ENCODE measurements at regions not wholly inside any gene's neighbourhood (a gene's known extent, or its start where the extent isn't known, plus 50 kb on each side); places are given as distances from the start of the nearest gene placed in this dataset.
A peak's percentile ranks its signal among the peaks of the same experiment; 100 is the strongest.
"Not testable (repeated sequence)": the region's sequence is repeated elsewhere in the genome, so short reads cannot be mapped to it uniquely, and the experiment has no call there.

DNA sequence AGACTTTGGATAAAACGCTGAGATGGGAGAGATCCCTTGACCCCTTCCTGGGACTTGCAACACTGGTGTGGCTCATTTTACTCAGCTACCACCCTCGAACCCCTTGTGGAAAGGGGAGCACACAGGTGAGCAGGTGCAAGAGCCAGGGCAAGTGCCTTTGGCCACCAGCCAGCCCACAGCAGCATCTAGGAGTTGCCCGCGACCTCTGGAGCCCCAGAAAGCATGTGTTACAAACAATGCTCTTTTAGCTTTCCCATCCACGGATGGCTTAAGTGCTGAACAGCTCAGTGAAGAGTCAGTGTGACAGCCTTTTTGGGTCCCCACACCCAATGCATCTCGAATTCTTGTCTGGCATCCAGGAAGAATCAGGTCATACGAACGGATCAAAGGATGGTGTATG lies 197.8 kb downstream of the MEMO1 start:
- Mint-ChIP-seq H3K9me3 (no peaks in the 10 kb centered on the region), H3K36me3 (no peaks in the 10 kb centered on the region), H3K27ac (peak overlapping the region in 1 of 2 donors; percentile 79)
- ATAC-seq (no peak), DNase-seq (ENCODE audit: low spot score in 2 of 2) (no peak)

DNA sequence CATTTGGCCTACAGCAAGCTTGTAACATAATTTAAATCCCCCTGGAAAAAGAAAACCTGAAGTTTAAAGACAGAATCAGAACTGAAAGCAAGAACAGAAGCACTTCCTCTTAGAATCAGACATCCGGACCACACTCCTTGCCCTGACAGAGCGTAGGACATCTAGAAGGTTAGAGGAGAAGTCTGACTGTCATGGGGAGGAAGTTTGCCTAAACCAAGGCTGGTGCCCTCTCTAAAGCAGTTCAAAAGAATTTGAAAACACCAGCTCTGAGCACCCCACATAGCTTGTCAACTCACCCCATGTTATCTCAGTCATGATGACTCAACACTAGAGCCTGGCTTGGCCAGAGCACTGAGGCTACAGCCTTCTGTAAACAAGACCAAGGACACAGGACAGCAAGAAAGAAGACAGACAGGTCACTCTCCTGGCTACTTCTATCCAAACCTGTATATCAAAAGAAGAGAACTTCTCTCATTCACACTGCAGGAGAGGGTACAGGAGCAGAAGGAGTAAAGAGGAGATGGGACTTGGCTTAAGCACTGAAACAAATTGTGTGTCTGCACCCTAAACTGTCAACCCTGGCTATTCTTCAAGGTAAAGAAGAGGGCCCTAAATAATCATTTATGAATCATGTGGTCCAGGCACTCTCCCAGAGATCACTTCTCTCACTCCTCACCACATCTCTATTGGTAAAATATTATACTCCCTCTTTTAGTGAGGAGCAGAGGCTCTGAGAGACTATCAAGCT lies 198.6 kb downstream of the MEMO1 start:
- Mint-ChIP-seq H3K36me3 (no peaks in the 10 kb centered on the region), H3K27ac (peak overlapping the region in 1 of 2 donors; percentile 79), H3K9me3 (no peaks in the 10 kb centered on the region)
- peak; percentile 85 to 89 for ATAC-seq
- peak in 1 of 2 donors; percentile 8 for DNase-seq (ENCODE audit: low spot score in 2 of 2)

DNA sequence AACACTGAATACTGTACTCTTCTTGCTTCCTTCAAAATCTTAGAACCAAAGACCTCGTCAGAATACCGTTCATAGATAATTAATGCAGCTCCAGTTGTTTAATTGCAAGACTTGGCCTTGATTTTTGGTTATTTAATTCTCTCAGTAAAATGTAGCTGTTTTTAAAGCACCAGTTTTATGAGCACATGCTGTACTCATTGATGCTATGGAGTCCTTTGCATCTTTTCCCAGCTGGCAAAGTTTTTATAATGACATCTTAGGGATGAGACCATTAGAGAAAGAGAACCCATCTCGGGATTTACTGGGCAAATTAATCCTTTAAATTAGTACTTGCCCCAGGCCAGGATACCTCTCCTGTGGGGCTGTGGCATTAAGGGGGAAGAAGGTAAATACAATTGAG lies 199.3 kb downstream of the MEMO1 start:
- Mint-ChIP-seq H3K9me3 (no peaks in the 10 kb centered on the region), H3K36me3 (no peaks in the 10 kb centered on the region), H3K27ac (peak overlapping the region; percentile 45 to 79)
- ATAC-seq, result no peak
- no peak for DNase-seq (ENCODE audit: low spot score in 2 of 2)

DNA sequence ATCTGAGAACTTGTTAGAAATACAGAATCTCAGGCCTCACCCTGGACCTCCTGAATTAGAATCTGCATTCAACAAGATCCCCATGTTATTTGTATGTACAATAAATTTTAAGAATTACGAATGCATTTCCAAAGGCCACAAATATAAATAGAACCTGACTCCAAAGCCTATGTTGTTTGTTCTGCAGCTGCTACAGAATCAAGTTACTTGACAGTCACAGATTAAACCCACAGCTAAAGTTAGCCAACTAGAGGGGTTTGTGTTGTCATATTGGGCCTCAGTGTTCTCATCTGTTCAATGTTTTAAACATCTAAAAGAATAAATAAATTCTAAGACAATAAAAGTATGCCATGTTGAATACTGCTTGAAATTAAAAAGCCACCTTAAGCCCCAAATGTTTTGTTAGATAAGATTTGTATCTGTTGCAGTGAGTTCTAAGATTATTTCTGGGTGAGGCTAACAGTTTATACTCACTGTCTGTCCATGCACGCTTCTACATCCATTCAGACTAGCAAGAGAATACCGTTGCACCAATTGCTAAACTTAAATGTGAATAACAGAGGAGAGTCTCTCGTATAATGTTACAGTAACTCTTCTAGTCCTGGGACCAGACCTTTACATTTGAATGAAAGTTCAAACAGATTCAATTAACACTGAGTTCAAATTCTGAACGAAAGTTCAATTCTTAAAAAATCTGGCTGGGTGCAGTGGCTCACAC lies 200.4 kb downstream of the MEMO1 start:
- no peak for ATAC-seq
- no peak overlapping the region for H3K27ac Mint-ChIP-seq
- H3K9me3 Mint-ChIP-seq, result no peaks in the 10 kb centered on the region
- H3K36me3 Mint-ChIP-seq, result peaks cover 0 to 4% of the 10 kb centered on the region in 2 donors
- no peak for DNase-seq (ENCODE audit: low spot score in 2 of 2)

DNA sequence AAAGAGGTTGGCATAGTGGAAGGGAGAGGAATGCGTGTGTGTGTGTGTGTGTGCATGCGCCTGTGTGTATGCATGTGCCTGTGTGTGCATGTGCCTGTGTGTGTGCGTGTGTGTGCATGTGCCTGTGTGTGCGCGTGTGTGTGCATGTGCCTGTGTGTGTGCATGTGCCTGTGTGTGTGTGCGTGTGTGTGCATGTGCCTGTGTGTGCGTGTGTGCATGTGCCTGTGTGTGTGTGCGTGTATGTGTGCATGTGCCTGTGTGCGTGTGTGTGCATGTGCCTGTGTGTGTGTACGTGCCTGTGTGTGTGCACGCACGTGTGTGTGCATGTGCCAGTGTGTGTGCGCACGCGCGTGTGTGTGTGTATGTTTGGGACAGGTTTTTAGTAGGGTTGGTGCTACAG lies 205.1 kb downstream of the MEMO1 start:
- Mint-ChIP-seq H3K27ac (no peak overlapping the region), H3K36me3 (peaks cover 0 to 4% of the 10 kb centered on the region in 2 donors), H3K9me3 (peaks cover 0 to 4% of the 10 kb centered on the region in 2 donors)
- DNase-seq (ENCODE audit: low spot score in 2 of 2), result no peak
- ATAC-seq, result no peak

DNA sequence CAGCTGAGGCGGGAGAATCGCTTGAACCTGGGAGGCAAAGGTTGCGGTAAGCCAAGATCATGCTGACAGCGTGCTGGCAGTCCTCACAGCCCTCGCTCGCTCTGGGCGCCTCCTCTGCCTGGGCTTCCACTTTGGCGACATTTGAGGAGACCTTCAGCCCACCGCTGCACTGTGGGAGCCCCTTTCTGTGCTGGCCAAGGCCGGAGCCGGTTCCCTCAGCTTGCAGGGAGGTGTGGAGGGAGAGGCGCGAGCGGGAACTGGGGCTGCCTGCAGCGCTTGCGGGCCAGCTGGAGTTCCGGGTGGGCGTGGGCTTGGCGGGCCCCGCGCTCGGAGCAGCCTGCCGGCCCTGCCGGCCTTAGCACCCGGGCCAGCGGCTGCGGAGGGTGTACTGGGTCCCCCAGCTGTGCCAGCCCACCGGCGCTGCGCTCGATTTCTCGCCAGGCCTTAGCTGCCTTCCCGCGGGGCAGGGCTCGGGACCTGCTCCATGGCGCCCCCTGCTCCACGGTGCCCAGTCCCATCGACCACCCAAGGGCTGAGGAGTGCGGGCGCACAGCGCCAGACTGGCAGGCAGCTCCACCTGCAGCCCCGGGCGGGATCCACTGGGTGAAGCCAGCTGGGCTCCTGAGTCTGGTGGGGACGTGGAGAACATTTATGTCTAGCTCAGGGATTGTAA lies 207.2 kb downstream of the MEMO1 start:
- not testable (repeated sequence) for DNase-seq (ENCODE audit: low spot score in 2 of 2); H3K36me3 Mint-ChIP-seq; ATAC-seq; H3K27ac Mint-ChIP-seq; H3K9me3 Mint-ChIP-seq

DNA sequence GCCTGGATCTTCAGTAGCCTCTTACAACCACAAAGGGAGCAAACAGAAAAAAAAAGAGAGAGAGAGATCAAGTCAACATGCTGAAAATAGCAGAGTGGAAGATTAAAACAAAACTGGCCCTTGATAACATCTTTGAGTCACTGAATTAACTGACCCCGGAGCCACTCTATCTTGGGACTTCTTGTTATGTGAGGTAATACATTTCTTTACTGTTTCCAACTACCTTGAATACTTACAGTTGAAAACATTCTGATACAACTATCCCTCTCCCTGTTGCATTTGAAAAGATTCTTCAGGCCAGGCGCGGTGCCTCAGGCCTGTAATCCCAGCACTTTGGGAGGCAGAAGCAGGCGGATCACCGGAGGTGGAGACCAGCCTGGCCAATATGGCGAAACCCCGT lies 208.1 kb downstream of the MEMO1 start:
- DNase-seq (ENCODE audit: low spot score in 2 of 2), result no peak
- Mint-ChIP-seq H3K27ac (no peak overlapping the region), H3K36me3 (peaks cover 0 to 10% of the 10 kb centered on the region in 2 donors), H3K9me3 (peaks cover 4 to 6% of the 10 kb centered on the region in 2 donors)
- ATAC-seq, result no peak

DNA sequence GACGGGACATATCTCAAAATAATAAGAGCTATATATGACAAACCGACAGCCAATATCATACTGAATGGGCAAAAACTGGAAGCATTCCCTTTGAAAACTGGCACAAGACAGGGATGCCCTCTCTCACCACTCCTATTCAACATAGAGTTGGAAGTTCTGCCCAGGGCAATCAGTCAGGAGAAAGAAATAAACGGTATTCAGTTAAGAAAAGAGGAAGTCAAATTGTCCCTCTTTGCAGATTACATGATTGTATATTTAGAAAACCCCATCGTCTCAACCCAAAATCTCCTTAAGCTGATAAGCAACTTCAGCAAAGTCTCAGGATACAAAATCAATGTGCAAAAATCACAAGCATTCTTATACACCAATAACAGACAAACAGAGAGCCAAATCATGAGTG lies 211.5 kb downstream of the MEMO1 start:
- not testable (repeated sequence) for ATAC-seq; DNase-seq (ENCODE audit: low spot score in 2 of 2); H3K27ac Mint-ChIP-seq
- H3K36me3 Mint-ChIP-seq, result peaks cover 6 to 28% of the 10 kb centered on the region in 2 donors
- peaks cover 5 to 11% of the 10 kb centered on the region in 2 donors for H3K9me3 Mint-ChIP-seq

DNA sequence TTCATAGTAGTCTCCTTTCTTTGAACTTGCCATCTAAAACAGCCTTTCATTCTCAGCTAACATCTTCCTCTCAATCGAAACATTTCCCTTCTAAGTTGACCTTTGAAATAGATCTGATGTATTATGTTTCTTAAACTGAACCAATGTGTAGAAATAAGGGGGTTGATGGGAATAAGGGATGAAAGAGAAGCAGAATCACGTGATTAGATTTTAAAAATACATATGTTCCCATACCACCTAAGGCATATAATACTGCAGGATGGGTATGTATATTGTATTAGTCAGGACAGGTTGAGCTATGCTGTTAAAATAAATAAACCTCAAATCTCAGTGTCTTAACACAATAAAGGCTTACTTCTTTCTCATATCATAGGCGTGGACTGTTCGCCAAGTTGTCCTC lies 207.5 kb upstream of the SRD5A2 start:
- no peak for DNase-seq (ENCODE audit: low spot score in 2 of 2)
- peaks cover 0 to 7% of the 10 kb centered on the region in 2 donors for H3K36me3 Mint-ChIP-seq

DNA sequence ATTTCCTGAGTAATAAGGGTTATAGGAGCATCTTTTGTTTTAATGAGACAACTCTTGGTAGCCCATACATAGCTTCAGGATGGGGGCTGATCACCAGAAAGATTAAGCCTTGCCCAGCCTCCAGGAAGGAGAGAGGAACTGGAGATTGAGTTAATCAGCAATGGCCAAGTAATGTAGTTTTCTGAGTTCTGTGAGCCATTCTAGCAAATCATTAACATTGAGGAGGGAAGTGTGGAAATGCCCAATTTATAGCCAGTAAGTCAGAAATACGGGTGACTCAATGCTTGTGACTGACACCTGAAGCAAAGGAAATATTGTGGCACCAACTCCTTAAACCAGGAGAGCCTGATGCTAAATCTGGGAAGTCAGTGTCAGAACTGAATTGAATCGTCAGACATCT lies 205.1 kb upstream of the SRD5A2 start:
- Mint-ChIP-seq H3K9me3 (peaks cover 11 to 13% of the 10 kb centered on the region in 2 donors), H3K36me3 (peaks cover 0 to 10% of the 10 kb centered on the region in 2 donors), H3K27ac (no peak overlapping the region)
- ATAC-seq, result no peak
- DNase-seq (ENCODE audit: low spot score in 2 of 2), result no peak

More for the DNA sequence above, 207.5 kb upstream of the SRD5A2 start:
- peaks cover 0 to 2% of the 10 kb centered on the region in 2 donors for H3K9me3 Mint-ChIP-seq
- H3K27ac Mint-ChIP-seq, result no peak overlapping the region
- ATAC-seq, result no peak

DNA sequence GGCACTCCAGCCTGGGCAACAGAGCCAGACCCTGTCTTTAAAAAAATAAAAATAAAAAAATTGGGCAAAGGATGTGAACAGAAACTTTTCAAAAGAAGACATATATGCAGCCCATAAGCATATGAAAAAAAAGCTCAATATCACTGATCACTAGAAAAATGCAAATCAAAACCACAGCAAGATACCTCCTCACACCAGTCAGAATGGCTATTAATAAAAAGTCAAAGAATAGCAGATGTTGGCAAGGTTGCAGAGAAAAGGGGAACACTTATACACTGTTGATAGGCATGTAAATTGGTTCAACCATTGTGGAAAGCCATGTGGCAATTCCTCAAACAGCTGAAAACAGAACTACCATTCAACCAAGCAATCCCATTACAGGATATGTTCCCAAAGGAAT lies 204.1 kb upstream of the SRD5A2 start:
- H3K36me3 Mint-ChIP-seq, result peaks cover 0 to 12% of the 10 kb centered on the region in 2 donors
- no peak overlapping the region for H3K27ac Mint-ChIP-seq
- DNase-seq (ENCODE audit: low spot score in 2 of 2) (no peak), ATAC-seq (no peak)
- peaks cover 18 to 20% of the 10 kb centered on the region in 2 donors for H3K9me3 Mint-ChIP-seq

DNA sequence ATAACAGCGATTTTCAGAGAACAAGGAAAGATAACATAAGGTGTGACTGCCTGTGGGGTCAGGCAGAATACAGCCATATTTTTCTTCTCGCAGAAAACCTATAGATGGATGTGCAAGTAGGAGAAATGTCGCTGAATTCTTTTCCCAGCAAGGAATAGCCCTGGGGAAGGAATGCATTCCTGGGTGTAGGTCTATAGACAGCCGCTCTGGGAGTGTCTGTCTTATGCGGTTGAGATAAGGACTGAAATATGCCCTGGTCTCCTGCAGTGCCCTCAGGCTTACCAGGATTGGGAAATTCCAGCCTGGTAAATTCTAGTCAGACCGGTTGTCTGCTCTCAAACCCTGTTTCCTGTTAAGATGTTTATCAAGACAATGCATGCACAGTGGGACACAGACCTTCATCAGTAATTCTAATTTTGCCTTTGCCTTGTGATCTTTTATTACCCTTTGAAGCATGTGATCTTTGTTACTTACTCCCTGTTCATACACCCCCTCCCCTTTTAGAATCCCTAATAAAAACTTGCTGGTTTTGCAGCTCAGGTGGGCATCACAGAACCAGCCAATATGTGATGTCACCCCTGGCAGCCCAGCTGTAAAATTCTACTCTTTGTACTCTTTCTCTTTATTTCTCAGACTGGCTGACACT lies 202.8 kb upstream of the SRD5A2 start:
- peaks cover 0 to 12% of the 10 kb centered on the region in 2 donors for H3K36me3 Mint-ChIP-seq
- peak overlapping the region in 1 of 2 donors; percentile 6 for H3K27ac Mint-ChIP-seq
- peaks cover 18 to 21% of the 10 kb centered on the region in 2 donors for H3K9me3 Mint-ChIP-seq
- ATAC-seq; DNase-seq (ENCODE audit: low spot score in 2 of 2): not testable (repeated sequence)

DNA sequence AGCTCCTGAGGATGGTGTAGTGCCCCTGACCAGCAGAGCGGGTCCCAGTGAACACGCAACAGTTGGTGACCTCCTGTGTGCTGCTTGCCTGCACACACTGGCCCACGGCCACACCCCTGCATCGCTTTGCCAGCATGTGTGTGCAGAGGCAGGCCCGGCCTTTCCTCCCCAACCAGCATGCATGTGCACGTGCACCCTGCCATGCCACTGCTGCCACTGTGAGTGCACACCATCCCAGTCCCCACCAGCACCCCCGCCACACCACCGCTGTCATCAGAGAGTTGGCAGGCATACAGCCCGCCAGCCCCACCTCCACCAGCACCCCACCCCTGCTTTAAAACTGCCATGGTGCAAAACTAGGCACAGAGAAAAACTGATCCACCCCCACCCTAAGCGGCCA lies 197.4 kb upstream of the SRD5A2 start:
- ATAC-seq (no peak), DNase-seq (ENCODE audit: low spot score in 2 of 2) (no peak)
- Mint-ChIP-seq H3K27ac (no peak overlapping the region), H3K9me3 (peaks cover 18 to 21% of the 10 kb centered on the region in 2 donors), H3K36me3 (peaks cover 0 to 5% of the 10 kb centered on the region in 2 donors)

DNA sequence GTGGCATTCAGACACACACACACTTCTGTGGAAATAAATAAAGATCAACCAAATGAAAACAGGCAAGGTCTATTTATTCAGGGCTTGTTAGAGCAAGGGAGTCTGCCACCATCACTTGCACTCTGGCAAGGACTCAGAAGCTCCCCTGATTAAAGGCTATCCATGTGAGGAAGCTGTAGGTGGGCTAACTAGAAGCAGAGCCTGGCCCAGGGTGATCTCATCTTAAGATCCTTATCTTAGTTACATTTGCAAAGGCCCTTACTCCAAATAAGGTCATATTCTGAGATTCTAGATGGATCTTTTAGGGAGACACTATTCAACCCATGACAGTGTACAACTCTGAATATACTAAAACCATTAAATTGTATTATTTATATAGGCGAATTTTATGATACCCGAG lies 190.0 kb upstream of the SRD5A2 start:
- H3K36me3 Mint-ChIP-seq, result no peaks in the 10 kb centered on the region
- ATAC-seq, result no peak

DNA sequence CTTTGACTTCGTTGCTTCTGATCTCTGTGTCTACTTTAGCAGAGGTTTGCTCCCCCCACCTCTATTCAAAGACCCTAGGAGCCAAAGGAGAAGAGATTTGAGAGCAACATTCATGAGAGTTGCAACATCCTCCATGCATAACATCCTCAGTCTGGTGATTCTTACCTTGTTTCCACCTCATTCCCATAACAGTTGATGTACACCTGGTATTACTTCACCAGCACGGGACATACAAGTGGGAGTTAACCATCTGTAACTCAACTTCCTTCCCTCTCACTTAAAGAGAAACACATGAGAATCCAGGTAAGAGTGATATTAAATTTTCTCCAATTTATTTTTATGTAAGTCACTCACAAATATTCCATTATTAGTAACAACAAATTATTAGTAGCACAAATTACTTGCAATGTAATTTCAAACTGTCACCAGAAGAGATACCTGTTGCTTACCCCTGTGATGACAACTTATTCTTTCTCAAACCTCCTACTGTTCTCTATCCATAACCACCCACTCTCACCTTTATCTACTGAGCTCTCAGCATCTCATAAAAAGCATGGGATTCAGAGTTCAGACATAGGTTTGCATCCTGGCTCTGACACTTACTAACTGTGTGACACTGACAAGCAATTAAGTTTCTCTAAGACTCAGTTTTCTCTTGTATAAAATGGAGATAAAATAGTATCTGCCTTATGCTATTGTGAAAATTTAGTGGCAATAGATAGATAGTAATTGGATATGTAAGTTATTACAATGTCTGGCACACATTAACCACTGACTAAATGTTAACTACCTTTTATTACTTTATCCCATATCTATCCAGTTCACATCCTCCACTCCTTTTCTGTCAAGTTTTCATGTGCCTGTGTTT lies 184.6 kb upstream of the SRD5A2 start:
- H3K27ac Mint-ChIP-seq, result peak overlapping the region in 1 of 2 donors; percentile 10
- H3K9me3 Mint-ChIP-seq, result no peaks in the 10 kb centered on the region
- DNase-seq (ENCODE audit: low spot score in 2 of 2) (no peak), ATAC-seq (no peak)
- no peaks in the 10 kb centered on the region for H3K36me3 Mint-ChIP-seq

More for the DNA sequence above, 190.0 kb upstream of the SRD5A2 start:
- DNase-seq (ENCODE audit: low spot score in 2 of 2), result no peak
- no peaks in the 10 kb centered on the region for H3K9me3 Mint-ChIP-seq
- H3K27ac Mint-ChIP-seq, result no peak overlapping the region

DNA sequence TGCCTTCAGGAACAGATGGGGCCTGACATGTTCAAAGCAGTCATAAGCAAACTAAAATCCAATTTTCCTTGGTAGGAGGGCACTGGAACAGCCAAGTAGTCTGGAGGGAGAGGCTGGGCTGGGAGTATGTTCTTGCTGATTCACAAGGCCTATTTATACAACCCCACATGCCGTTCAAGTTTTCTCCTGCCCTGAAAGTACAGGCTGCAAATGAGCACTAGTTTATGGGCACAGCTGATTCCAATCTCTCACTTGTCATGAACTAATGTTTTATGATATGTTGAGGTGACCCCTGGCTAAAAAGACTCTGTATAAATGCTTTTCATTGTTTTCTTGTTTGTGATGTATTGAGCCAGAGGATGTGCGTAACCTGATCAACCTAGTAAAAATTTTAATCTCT lies 183.4 kb upstream of the SRD5A2 start:
- Mint-ChIP-seq H3K36me3 (no peaks in the 10 kb centered on the region), H3K27ac (no peak overlapping the region), H3K9me3 (no peaks in the 10 kb centered on the region)
- DNase-seq (ENCODE audit: low spot score in 2 of 2) (no peak), ATAC-seq (no peak)
